ENCODE measurements at regions not wholly inside any gene's neighbourhood (a gene's known extent, or its start where the extent isn't known, plus 50 kb on each side); places are given as distances from the start of the nearest gene placed in this dataset.

DNA sequence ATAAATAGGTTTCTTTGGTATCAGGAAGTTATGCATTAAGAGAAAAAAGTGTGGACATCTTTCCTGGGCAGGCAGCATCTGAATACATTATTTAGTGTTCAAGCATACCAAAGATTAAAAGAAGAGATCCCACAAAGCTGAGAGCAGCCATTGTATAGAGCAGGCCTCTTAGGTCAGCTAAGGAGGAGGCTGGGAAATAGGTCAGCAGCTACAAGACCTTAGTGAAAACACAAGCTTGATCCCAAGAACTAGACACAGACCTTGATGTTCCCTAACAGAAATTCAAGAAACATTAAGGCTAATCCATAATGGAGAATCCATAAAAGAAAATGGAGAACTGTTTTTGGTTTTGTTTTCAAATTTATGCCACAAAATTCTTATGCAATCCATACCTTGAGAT lies 135.3 kb upstream of the DPT start:
- Histone ChIP-seq H3K4me3 (no peak overlapping the region), H3K27ac (peak overlapping the region in 6 of 10 donors; percentile 15 to 62 (median 28)), H3K36me3 (no peaks in the 10 kb centered on the region), H3K27me3 (no peaks in the 10 kb centered on the region), H3K4me1 (peaks cover 0 to 21% (median 10%) of the 10 kb centered on the region in 9 donors), H3K9me3 (peaks cover 0 to 21% (median 2%) of the 10 kb centered on the region in 11 donors)
- DNase-seq (no peak), ATAC-seq (peak in 3 of 8 donors; percentile 39 to 61 (median 48))
- intact Hi-C loops (cut with DNase I): no loop called here
- TF ChIP-seq, protein P1, sequence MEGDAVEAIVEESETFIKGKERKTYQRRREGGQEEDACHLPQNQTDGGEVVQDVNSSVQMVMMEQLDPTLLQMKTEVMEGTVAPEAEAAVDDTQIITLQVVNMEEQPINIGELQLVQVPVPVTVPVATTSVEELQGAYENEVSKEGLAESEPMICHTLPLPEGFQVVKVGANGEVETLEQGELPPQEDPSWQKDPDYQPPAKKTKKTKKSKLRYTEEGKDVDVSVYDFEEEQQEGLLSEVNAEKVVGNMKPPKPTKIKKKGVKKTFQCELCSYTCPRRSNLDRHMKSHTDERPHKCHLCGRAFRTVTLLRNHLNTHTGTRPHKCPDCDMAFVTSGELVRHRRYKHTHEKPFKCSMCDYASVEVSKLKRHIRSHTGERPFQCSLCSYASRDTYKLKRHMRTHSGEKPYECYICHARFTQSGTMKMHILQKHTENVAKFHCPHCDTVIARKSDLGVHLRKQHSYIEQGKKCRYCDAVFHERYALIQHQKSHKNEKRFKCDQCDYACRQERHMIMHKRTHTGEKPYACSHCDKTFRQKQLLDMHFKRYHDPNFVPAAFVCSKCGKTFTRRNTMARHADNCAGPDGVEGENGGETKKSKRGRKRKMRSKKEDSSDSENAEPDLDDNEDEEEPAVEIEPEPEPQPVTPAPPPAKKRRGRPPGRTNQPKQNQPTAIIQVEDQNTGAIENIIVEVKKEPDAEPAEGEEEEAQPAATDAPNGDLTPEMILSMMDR (IDR thresholded peaks at IDR 0.05): no peak

DNA sequence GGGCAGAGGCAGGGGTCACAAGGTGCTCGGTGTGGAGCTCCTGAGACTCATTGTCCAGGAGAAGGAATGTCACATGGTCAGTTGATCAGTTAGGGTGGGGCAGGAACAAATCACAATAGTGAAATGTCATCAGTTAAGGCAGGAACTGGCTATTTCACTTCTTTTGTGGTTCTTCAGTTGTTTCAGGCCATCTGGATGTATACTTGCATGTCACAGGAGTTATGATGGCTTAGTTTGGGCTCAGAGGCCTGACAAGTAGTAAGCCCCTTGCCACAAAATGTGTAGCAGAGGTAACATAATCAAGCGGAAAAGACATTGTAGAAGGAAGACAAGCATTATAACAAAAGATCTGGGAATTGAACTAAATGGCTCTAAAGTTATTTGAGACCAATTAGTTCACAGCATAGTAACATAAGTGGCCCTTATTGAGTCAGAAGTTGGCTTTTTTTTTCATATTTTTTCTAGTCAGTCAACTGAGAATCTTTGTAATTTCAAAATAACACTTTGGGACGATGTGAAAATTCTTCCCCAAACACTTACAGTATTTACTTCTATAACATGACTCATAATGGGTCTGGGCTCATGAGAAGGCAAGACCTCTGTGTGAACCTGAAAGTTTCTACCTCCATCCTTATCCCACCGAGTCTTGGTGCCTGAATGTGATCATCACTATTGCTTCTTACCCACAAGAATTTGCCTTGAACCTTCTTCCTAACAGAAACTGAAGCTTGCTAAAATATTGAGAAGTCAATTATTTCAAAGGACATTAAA lies 137.0 kb upstream of the DPT start:
- TF ChIP-seq, protein P1 (IDR thresholded peaks at IDR 0.05): no peak
- intact Hi-C loops (cut with DNase I): no loop called here
- H3K36me3 ChIP-seq: no peaks in the 10 kb centered on the region
- no peak overlapping the region for H3K27ac ChIP-seq
- H3K4me1 ChIP-seq: peaks cover 0 to 21% (median 10%) of the 10 kb centered on the region in 9 donors
- no peak overlapping the region for H3K4me3 ChIP-seq
- WGBS, 2 donors: 92 to 93% methylated on average over 4 of the region's 4 CpGs
- DNase-seq (no peak), ATAC-seq (no peak)
- H3K27me3 ChIP-seq: no peaks in the 10 kb centered on the region
- H3K9me3 ChIP-seq: peaks cover 0 to 20% (median 2%) of the 10 kb centered on the region in 11 donors

DNA sequence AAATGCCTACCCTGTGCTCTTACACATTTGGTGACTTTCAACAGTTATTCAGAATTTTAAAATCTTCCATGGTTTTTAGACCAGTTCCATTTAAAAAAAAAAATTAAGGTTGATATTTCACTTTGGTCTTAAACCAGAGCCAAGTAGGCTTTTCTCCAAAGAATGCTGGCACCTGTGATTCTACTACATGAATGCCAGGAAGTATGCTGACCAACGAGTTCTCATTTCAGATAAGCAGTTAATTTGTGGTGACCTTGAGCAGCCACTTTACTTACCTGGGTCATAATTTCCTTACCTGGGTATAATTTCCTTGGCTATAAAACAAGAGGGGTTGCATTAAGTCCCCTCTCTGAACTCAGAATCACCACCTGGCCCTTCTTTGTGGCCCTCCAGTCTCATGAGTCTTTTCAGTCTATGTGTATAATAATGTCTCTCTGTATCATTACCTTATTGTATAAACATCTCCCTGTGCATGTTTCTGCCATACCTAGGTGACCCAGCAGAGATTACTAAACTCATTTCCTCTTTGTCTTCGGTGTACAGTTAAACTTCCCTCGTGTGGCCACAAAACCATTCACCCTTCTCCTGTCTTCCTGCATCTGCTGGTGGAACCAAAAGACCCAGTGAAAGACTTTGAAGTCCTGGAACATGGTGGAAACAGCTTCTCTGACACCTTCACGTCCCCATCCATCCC lies 139.1 kb upstream of the DPT start:
- H3K4me3 ChIP-seq: no peak overlapping the region
- TF ChIP-seq, protein P1 (IDR thresholded peaks at IDR 0.05): no peak
- peaks cover 0 to 20% (median 10%) of the 10 kb centered on the region in 9 donors for H3K4me1 ChIP-seq
- no peak overlapping the region for H3K27ac ChIP-seq
- H3K9me3 ChIP-seq: peaks cover 0 to 20% (median 2%) of the 10 kb centered on the region in 11 donors
- intact Hi-C loops (cut with DNase I): no loop called here
- 64 to 65% methylated on average over 4 of the region's 4 CpGs for WGBS, 2 donors
- ATAC-seq: no peak
- no peak for DNase-seq
- H3K27me3 ChIP-seq: no peaks in the 10 kb centered on the region
- H3K36me3 ChIP-seq: no peaks in the 10 kb centered on the region

DNA sequence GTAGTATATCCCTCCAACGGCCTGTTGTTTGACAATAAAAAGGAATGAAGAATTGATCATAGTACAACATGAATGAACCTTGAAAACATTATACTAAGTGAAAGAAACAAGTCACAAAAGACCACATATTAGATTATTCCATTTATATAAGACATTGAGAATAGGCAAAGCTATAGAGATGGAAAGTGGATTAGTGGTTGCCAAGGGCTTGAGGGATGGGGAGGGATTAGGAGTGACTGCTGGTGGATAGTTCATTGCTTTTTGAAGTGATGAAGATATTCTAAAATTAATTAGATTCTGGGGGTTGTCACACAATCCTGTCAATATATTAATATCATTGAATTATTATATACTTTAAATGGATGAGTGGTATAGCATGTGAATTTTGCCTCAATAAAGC lies 142.5 kb upstream of the DPT start:
- no peak overlapping the region for H3K4me3 ChIP-seq
- H3K27me3 ChIP-seq: no peaks in the 10 kb centered on the region
- peaks cover 0 to 4% (median 0%) of the 10 kb centered on the region in 11 donors for H3K9me3 ChIP-seq
- H3K36me3 ChIP-seq: no peaks in the 10 kb centered on the region
- WGBS, 2 donors: 91 to 92% methylated on average over 1 of the region's 1 CpG
- no peak for ATAC-seq
- DNase-seq: no peak
- TF ChIP-seq, protein P1 (IDR thresholded peaks at IDR 0.05): no peak
- H3K27ac ChIP-seq: no peak overlapping the region
- intact Hi-C loops (cut with DNase I): no loop called here
- peaks cover 0 to 5% (median 0%) of the 10 kb centered on the region in 9 donors for H3K4me1 ChIP-seq

Measured in heart right ventricle (tissue), 16 donors.